ENCODE measurements at regions not wholly inside any gene's neighbourhood (a gene's known extent, or its start where the extent isn't known, plus 50 kb on each side); places are given as distances from the start of the nearest gene placed in this dataset.

DNA sequence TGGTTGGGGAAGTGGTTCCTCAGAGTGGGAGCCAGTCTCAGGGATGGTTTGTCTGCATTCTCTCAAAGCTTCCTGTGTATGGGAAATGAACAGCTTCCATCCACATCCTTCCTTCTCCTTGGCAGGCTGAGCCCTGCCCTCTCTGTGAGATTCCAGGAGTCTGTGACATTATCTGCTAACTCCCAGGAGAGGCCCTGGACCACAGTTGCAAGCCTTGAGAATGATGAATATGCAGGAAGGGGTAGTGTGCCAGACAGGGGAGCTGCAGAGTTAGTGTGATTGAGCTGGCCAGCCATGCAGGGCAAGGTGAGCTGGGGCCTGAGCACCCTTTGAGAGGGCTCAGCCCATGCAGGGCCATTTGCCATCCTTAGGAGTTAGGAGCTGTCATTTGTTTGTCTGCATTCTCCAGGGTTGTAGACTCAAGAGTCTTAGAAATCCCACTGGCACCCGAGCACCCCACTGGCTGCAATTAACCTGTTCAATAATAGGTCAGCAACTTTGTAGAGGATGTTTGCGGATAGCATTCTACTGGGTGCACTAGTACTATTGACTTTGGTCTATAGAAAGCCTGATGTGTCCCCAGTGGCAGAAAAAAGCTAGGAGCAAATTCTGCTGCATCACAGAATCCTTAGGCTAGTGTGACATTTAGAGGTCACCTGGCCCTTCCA is 299.0 kb upstream of the CADM1 start:
- no peak overlapping the region for H3K27ac Mint-ChIP-seq
- H3K36me3 Mint-ChIP-seq, result no peaks in the 10 kb centered on the region
- no peak for ATAC-seq
- peaks cover 0 to 3% of the 10 kb centered on the region in 2 donors for H3K9me3 Mint-ChIP-seq
- H3K27ac ChIP-seq (ENCODE audit: low read length), result no peak overlapping the region
- H3K27me3 Mint-ChIP-seq (ENCODE audit: low read depth in 2 of 2), result no peaks in the 10 kb centered on the region
- WGBS (ENCODE audit: insufficient coverage), result 94% methylated on average over 2 of the region's 2 CpGs
- H3K36me3 ChIP-seq (ENCODE audit: control insufficient read depth, insufficient read depth, low read length), result no peaks in the 10 kb centered on the region
- H3K4me3 Mint-ChIP-seq, result no peak overlapping the region
- no peak overlapping the region for H3K4me3 ChIP-seq (ENCODE audit: low read length)
- H3K4me1 Mint-ChIP-seq, result no peaks in the 10 kb centered on the region
- TF ChIP-seq, protein P1, sequence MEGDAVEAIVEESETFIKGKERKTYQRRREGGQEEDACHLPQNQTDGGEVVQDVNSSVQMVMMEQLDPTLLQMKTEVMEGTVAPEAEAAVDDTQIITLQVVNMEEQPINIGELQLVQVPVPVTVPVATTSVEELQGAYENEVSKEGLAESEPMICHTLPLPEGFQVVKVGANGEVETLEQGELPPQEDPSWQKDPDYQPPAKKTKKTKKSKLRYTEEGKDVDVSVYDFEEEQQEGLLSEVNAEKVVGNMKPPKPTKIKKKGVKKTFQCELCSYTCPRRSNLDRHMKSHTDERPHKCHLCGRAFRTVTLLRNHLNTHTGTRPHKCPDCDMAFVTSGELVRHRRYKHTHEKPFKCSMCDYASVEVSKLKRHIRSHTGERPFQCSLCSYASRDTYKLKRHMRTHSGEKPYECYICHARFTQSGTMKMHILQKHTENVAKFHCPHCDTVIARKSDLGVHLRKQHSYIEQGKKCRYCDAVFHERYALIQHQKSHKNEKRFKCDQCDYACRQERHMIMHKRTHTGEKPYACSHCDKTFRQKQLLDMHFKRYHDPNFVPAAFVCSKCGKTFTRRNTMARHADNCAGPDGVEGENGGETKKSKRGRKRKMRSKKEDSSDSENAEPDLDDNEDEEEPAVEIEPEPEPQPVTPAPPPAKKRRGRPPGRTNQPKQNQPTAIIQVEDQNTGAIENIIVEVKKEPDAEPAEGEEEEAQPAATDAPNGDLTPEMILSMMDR (IDR thresholded peaks at IDR 0.05), result no peak
- DNase-seq, result no peak
- H3K27me3 ChIP-seq (ENCODE audit: control insufficient read depth, insufficient read depth, low read length), result no peaks in the 10 kb centered on the region
- intact Hi-C loops (cut with micrococcal nuclease), result no loop called here
- H3K4me1 ChIP-seq (ENCODE audit: control insufficient read depth, insufficient read depth, low read length), result no peaks in the 10 kb centered on the region
- no peaks in the 10 kb centered on the region for H3K9me3 ChIP-seq (ENCODE audit: control insufficient read depth, insufficient read depth, low read length)

DNA sequence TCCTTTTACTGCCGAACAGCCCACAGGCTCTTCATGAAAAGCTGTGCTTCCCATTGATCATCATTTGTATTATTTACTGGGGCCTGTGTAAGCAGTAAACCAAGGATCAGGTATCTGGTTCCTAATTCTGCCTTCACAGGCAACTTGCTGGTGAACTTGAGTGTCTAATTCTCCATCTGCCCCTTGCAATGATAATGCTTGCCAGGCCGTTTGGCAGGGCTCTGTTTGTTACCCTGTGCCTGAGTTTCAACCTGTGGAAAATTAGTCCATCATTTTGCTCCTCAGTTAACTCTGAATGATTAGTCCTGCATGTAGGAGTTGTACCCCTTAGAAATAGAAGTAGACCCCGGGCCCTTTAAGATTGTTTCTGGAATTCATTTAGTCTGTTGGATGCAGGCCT is 298.4 kb upstream of the CADM1 start:
- H3K36me3 Mint-ChIP-seq, result no peaks in the 10 kb centered on the region
- TF ChIP-seq, protein P1 (IDR thresholded peaks at IDR 0.05), result no peak
- no peak for ATAC-seq
- Histone ChIP-seq H3K27ac (ENCODE audit: low read length) (no peak overlapping the region), H3K4me3 (ENCODE audit: low read length) (no peak overlapping the region), H3K9me3 (ENCODE audit: control insufficient read depth, insufficient read depth, low read length) (no peaks in the 10 kb centered on the region), H3K27me3 (ENCODE audit: control insufficient read depth, insufficient read depth, low read length) (no peaks in the 10 kb centered on the region), H3K36me3 (ENCODE audit: control insufficient read depth, insufficient read depth, low read length) (no peaks in the 10 kb centered on the region), H3K4me1 (ENCODE audit: control insufficient read depth, insufficient read depth, low read length) (no peaks in the 10 kb centered on the region)
- intact Hi-C loops (cut with micrococcal nuclease), result no loop called here
- H3K4me3 Mint-ChIP-seq, result no peak overlapping the region
- H3K4me1 Mint-ChIP-seq, result no peaks in the 10 kb centered on the region
- H3K9me3 Mint-ChIP-seq, result peaks cover 0 to under 1% of the 10 kb centered on the region in 2 donors
- no peak overlapping the region for H3K27ac Mint-ChIP-seq
- 73% methylated on average over 3 of the region's 3 CpGs for WGBS (ENCODE audit: insufficient coverage)
- DNase-seq, result no peak
- no peaks in the 10 kb centered on the region for H3K27me3 Mint-ChIP-seq (ENCODE audit: low read depth in 2 of 2)

DNA sequence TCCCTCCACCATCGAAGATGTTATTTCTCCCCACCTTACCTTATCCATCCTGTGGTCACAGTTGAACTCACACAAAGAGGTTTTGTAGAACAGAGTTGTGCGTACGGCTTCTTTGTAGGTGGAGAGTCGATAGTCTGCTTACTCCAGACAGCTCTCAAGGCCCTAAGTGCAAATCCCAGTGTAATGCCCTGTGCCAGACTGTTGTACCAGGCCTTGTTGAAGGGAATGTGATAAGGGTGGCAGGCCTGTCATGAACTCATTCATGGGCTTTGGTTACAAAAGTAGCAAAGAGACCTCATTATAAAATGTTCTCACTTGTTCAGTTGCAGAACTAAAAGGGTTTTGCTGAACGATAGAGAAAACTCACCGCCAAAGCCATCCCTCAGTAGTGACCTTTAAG is 288.7 kb upstream of the CADM1 start:
- H3K27me3 ChIP-seq (ENCODE audit: control insufficient read depth, insufficient read depth, low read length), result no peaks in the 10 kb centered on the region
- H3K36me3 ChIP-seq (ENCODE audit: control insufficient read depth, insufficient read depth, low read length), result no peaks in the 10 kb centered on the region
- Mint-ChIP-seq H3K27ac (no peak overlapping the region), H3K36me3 (no peaks in the 10 kb centered on the region), H3K4me1 (no peaks in the 10 kb centered on the region), H3K27me3 (ENCODE audit: low read depth in 2 of 2) (peaks cover 0 to 5% of the 10 kb centered on the region in 2 donors), H3K9me3 (peaks cover 0 to 4% of the 10 kb centered on the region in 2 donors), H3K4me3 (no peak overlapping the region)
- intact Hi-C loops (cut with micrococcal nuclease), result no loop called here
- no peak overlapping the region for H3K4me3 ChIP-seq (ENCODE audit: low read length)
- no peaks in the 10 kb centered on the region for H3K9me3 ChIP-seq (ENCODE audit: control insufficient read depth, insufficient read depth, low read length)
- no peak for ATAC-seq
- no peak for DNase-seq
- H3K4me1 ChIP-seq (ENCODE audit: control insufficient read depth, insufficient read depth, low read length), result no peaks in the 10 kb centered on the region
- 74% methylated on average over 6 of the region's 6 CpGs for WGBS (ENCODE audit: insufficient coverage)
- H3K27ac ChIP-seq (ENCODE audit: low read length), result no peak overlapping the region
- TF ChIP-seq, protein P1 (IDR thresholded peaks at IDR 0.05), result no peak

DNA sequence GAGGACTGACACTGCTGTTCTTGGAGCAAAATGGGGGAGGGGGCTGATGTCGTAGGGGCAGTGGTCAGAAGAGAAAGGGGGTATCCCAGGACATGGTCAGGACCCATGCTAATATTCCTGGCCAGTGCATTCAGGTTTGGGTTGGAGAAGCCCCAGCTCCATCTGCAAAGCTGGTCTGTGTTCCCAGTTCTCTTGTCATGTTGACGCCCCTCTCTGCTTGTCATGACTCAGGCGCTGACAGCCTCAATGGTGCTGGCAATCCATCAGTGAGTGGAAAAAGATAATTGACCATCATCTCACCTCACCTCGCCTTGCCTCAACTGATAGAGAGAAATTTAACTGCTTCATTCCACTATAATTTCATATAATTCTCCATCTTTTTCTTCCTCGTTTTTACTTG is 283.1 kb upstream of the CADM1 start:
- no peak for ATAC-seq
- intact Hi-C loops (cut with micrococcal nuclease), result no loop called here
- H3K36me3 Mint-ChIP-seq, result no peaks in the 10 kb centered on the region

More for the DNA sequence above, 283.1 kb upstream of the CADM1 start:
- Mint-ChIP-seq H3K9me3 (peaks cover 3 to 6% of the 10 kb centered on the region in 2 donors), H3K27ac (no peak overlapping the region), H3K27me3 (ENCODE audit: low read depth in 2 of 2) (peaks cover 0 to 9% of the 10 kb centered on the region in 2 donors), H3K4me3 (no peak overlapping the region), H3K4me1 (no peaks in the 10 kb centered on the region)
- Histone ChIP-seq H3K9me3 (ENCODE audit: control insufficient read depth, insufficient read depth, low read length) (no peaks in the 10 kb centered on the region), H3K27ac (ENCODE audit: low read length) (no peak overlapping the region), H3K4me3 (ENCODE audit: low read length) (no peak overlapping the region), H3K27me3 (ENCODE audit: control insufficient read depth, insufficient read depth, low read length) (no peaks in the 10 kb centered on the region), H3K4me1 (ENCODE audit: control insufficient read depth, insufficient read depth, low read length) (no peaks in the 10 kb centered on the region), H3K36me3 (ENCODE audit: control insufficient read depth, insufficient read depth, low read length) (no peaks in the 10 kb centered on the region)
- no peak for DNase-seq
- 92% methylated on average over 3 of the region's 5 CpGs for WGBS (ENCODE audit: insufficient coverage)
- TF ChIP-seq, protein P1 (IDR thresholded peaks at IDR 0.05), result no peak
